ENCODE measurements at regions not wholly inside any gene's neighbourhood (a gene's known extent, or its start where the extent isn't known, plus 50 kb on each side); places are given as distances from the start of the nearest gene placed in this dataset.

GRCh38 chr3:13207975-13208705, 134.9 kb upstream of the IQSEC1 start:
- Histone ChIP-seq H3K36me3 (replicated peaks in 1 of 2; ENCODE audit: control insufficient read depth in 2 of 2, insufficient read depth in 2 of 2, low read length in 2 of 2) (no peaks in the 10 kb centered on the region), H3K14ac (ENCODE audit: low read length) (no peak overlapping the region), H4K8ac (ENCODE audit: low read depth, low read length) (no peak overlapping the region), H2BK120ac (ENCODE audit: low read depth, low read length) (peak overlapping the region; percentile 47), H3K27me3 (ENCODE audit: control insufficient read depth in 3 of 3, insufficient read depth in 3 of 3, low read depth in 1 of 3, low read length in 3 of 3) (peaks cover 0 to 8% (median 0%) of the 10 kb centered on the region in 3 experiments), H3K4me1 (ENCODE audit: control insufficient read depth in 2 of 2, insufficient read depth in 1 of 2, low read depth in 1 of 2, low read length in 2 of 2) (peaks cover 0 to 2% of the 10 kb centered on the region in 2 donors), H3K9me3 (replicated peaks in 1 of 2; ENCODE audit: control insufficient read depth in 2 of 2, insufficient read depth in 1 of 2, low read depth in 1 of 2, low read length in 2 of 2) (no peaks in the 10 kb centered on the region), H4K91ac (ENCODE audit: low read depth, low read length, poor library complexity) (no peak overlapping the region), H3K27ac (replicated peaks; ENCODE audit: low read length) (no peak overlapping the region), H3K4me3 (ENCODE audit: low read length in 2 of 2) (no peak overlapping the region), H2AK5ac (ENCODE audit: low read depth, low read length) (peak overlapping the region; percentile 84), H3K4me2 (ENCODE audit: insufficient read depth, low read length, poor library complexity, severe bottlenecking) (no peak overlapping the region), H2BK15ac (ENCODE audit: low read length) (no peak overlapping the region), H3K23ac (ENCODE audit: low read depth, low read length, poor library complexity) (no peak overlapping the region), H3K9ac (ENCODE audit: low read depth, low read length, poor library complexity) (no peak overlapping the region), H2BK5ac (ENCODE audit: low read length) (peak overlapping the region; percentile 66), H2BK12ac (ENCODE audit: low read length) (no peak overlapping the region), H3K18ac (ENCODE audit: low read length) (peak overlapping the region; percentile 87), H3K4ac (ENCODE audit: low read length) (no peak overlapping the region), H3K79me1 (ENCODE audit: low read depth, low read length) (no peaks in the 10 kb centered on the region), H2AFZ (ENCODE audit: low read length) (no peak overlapping the region)
- DNase-seq (ENCODE audit: low spot score): no peak
- WGBS, 2 donors (ENCODE audit: extremely low coverage in 2 of 2, insufficient read length in 2 of 2, insufficient replicate concordance in 1 of 2): no CpG with 5 or more reads among the region's 11 CpGs

- Histone ChIP-seq H3K18ac (ENCODE audit: low read length) (peak overlapping the region; percentile 70), H2BK12ac (ENCODE audit: low read length) (no peak overlapping the region), H3K27me3 (ENCODE audit: control insufficient read depth in 3 of 3, insufficient read depth in 3 of 3, low read depth in 1 of 3, low read length in 3 of 3) (peaks cover 0 to 10% (median 0%) of the 10 kb centered on the region in 3 experiments), H2AK5ac (ENCODE audit: low read depth, low read length) (peak overlapping the region; percentile 61), H3K27ac (replicated peaks; ENCODE audit: low read length) (no peak overlapping the region), H3K4ac (ENCODE audit: low read length) (peak overlapping the region; percentile 17), H3K23ac (ENCODE audit: low read depth, low read length, poor library complexity) (peak overlapping the region; percentile 80), H3K9ac (ENCODE audit: low read depth, low read length, poor library complexity) (no peak overlapping the region), H3K4me1 (ENCODE audit: control insufficient read depth in 2 of 2, insufficient read depth in 1 of 2, low read depth in 1 of 2, low read length in 2 of 2) (peaks cover 0 to 2% of the 10 kb centered on the region in 2 donors), H3K4me2 (ENCODE audit: insufficient read depth, low read length, poor library complexity, severe bottlenecking) (no peak overlapping the region), H2BK15ac (ENCODE audit: low read length) (no peak overlapping the region), H2BK5ac (ENCODE audit: low read length) (no peak overlapping the region), H3K14ac (ENCODE audit: low read length) (peak overlapping the region; percentile 82), H3K36me3 (replicated peaks in 1 of 2; ENCODE audit: control insufficient read depth in 2 of 2, insufficient read depth in 2 of 2, low read length in 2 of 2) (no peaks in the 10 kb centered on the region), H4K91ac (ENCODE audit: low read depth, low read length, poor library complexity) (no peak overlapping the region), H3K79me1 (ENCODE audit: low read depth, low read length) (no peaks in the 10 kb centered on the region), H3K4me3 (ENCODE audit: low read length in 2 of 2) (no peak overlapping the region), H2AFZ (ENCODE audit: low read length) (no peak overlapping the region), H3K9me3 (replicated peaks in 1 of 2; ENCODE audit: control insufficient read depth in 2 of 2, insufficient read depth in 1 of 2, low read depth in 1 of 2, low read length in 2 of 2) (no peaks in the 10 kb centered on the region), H2BK120ac (ENCODE audit: low read depth, low read length) (peak overlapping the region; percentile 47), H4K8ac (ENCODE audit: low read depth, low read length) (peak overlapping the region; percentile 43)
- no CpG with 5 or more reads among the region's 9 CpGs for WGBS, 2 donors (ENCODE audit: extremely low coverage in 2 of 2, insufficient read length in 2 of 2, insufficient replicate concordance in 1 of 2)
- DNase-seq (ENCODE audit: low spot score): no peak
Observed at GRCh38 chr3:13207578-13207922, 134.3 kb upstream of the IQSEC1 start.

DNA sequence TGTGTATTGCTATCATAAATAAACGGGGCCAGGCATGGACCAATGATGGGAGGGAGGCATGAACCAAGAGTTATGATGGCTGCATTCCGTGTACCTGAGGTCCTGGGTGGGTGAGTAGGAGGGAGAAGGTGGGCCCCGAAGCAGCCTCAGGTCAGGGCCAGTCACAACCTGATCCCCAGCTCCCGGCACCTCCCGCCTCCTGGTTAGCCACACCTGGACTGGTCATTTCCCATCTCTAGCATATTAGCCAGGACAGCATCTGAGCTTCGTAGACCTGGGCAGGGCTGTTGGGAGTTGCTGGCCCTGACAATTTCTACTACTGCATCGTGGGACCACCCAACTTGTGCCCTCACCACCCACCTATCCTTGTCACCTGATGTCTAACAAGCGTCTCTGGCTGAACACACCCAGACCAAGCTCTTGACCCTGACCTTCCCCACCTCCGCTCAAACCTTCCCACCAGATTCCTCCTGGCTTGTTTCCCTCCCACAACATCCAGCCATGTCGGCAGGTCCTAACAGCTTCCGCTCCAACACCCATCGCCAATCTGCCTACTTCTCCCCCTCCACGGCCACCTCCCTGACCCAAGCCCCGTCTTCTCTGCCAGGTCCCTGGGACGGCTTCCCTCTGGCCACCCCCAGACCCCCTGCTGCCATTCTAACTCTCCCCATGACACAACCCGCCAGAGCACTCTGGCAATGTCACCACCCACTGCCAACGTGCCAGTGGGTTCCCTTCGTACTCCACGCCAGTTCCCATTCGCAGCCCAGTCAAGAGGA, 133.8 kb upstream of the IQSEC1 start:
- Histone ChIP-seq H3K27me3 (ENCODE audit: control insufficient read depth in 3 of 3, insufficient read depth in 3 of 3, low read depth in 1 of 3, low read length in 3 of 3) (peaks cover 0 to 10% (median 0%) of the 10 kb centered on the region in 3 experiments), H3K9me3 (replicated peaks in 1 of 2; ENCODE audit: control insufficient read depth in 2 of 2, insufficient read depth in 1 of 2, low read depth in 1 of 2, low read length in 2 of 2) (no peaks in the 10 kb centered on the region), H2AK5ac (ENCODE audit: low read depth, low read length) (peak overlapping the region; percentile 61), H2BK120ac (ENCODE audit: low read depth, low read length) (no peak overlapping the region), H2AFZ (ENCODE audit: low read length) (no peak overlapping the region), H3K9ac (ENCODE audit: low read depth, low read length, poor library complexity) (peak overlapping the region; percentile 34), H3K14ac (ENCODE audit: low read length) (peak overlapping the region; percentile 31), H3K18ac (ENCODE audit: low read length) (peak overlapping the region; percentile 70), H3K27ac (replicated peaks; ENCODE audit: low read length) (no peak overlapping the region), H3K4ac (ENCODE audit: low read length) (no peak overlapping the region), H3K79me1 (ENCODE audit: low read depth, low read length) (no peaks in the 10 kb centered on the region), H4K91ac (ENCODE audit: low read depth, low read length, poor library complexity) (no peak overlapping the region), H4K8ac (ENCODE audit: low read depth, low read length) (no peak overlapping the region), H3K4me1 (ENCODE audit: control insufficient read depth in 2 of 2, insufficient read depth in 1 of 2, low read depth in 1 of 2, low read length in 2 of 2) (peaks cover 0 to 2% of the 10 kb centered on the region in 2 donors), H3K4me3 (ENCODE audit: low read length in 2 of 2) (no peak overlapping the region), H2BK5ac (ENCODE audit: low read length) (no peak overlapping the region), H3K23ac (ENCODE audit: low read depth, low read length, poor library complexity) (peak overlapping the region; percentile 80), H3K4me2 (ENCODE audit: insufficient read depth, low read length, poor library complexity, severe bottlenecking) (no peak overlapping the region), H2BK12ac (ENCODE audit: low read length) (peak overlapping the region; percentile 6), H2BK15ac (ENCODE audit: low read length) (no peak overlapping the region), H3K36me3 (replicated peaks in 1 of 2; ENCODE audit: control insufficient read depth in 2 of 2, insufficient read depth in 2 of 2, low read length in 2 of 2) (no peaks in the 10 kb centered on the region)
- no peak for DNase-seq (ENCODE audit: low spot score)
- no CpG with 5 or more reads among the region's 20 CpGs for WGBS, 2 donors (ENCODE audit: extremely low coverage in 2 of 2, insufficient read length in 2 of 2, insufficient replicate concordance in 1 of 2)

DNA sequence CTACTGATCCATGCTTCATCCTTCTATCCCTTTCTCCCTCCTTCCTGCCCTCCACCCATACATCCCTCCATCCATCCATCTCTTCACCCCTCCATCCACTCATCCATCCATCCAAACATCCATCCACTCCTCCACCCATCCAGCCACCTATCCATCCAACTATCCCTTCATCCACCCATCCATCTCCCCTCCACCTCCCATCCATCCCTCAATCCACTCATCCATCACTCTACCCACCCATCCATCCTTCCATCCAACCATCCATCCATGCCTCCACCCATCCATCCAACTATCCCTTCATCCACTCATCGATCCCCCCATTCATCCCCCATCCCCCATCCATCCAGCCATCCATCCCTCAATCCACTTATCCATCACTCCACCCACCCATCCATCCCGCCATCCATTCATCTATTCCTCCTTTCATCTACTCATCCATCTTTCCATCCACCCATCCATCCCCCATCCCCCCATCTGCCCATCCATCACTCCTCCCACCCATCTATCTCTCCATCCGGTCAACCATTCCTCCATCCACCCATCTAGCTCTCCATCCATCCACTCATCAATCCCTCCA, 132.4 kb upstream of the IQSEC1 start:
- no peak overlapping the region for H2BK120ac ChIP-seq (ENCODE audit: low read depth, low read length)
- H3K4ac ChIP-seq (ENCODE audit: low read length): no peak overlapping the region
- H4K8ac ChIP-seq (ENCODE audit: low read depth, low read length): no peak overlapping the region
- no peaks in the 10 kb centered on the region for H3K36me3 ChIP-seq (replicated peaks in 1 of 2; ENCODE audit: control insufficient read depth in 2 of 2, insufficient read depth in 2 of 2, low read length in 2 of 2)
- H3K4me3 ChIP-seq (ENCODE audit: low read length in 2 of 2): no peak overlapping the region
- no peak overlapping the region for H3K9ac ChIP-seq (ENCODE audit: low read depth, low read length, poor library complexity)
- peaks cover 0 to 2% of the 10 kb centered on the region in 2 donors for H3K4me1 ChIP-seq (ENCODE audit: control insufficient read depth in 2 of 2, insufficient read depth in 1 of 2, low read depth in 1 of 2, low read length in 2 of 2)
- no peak overlapping the region for H2AK5ac ChIP-seq (ENCODE audit: low read depth, low read length)
- H2BK5ac ChIP-seq (ENCODE audit: low read length): no peak overlapping the region
- 100% methylated on average over 1 to 2 of the region's 3 CpGs for WGBS, 2 donors (ENCODE audit: extremely low coverage in 2 of 2, insufficient read length in 2 of 2, insufficient replicate concordance in 1 of 2)
- no peak overlapping the region for H4K91ac ChIP-seq (ENCODE audit: low read depth, low read length, poor library complexity)
- no peaks in the 10 kb centered on the region for H3K9me3 ChIP-seq (replicated peaks in 1 of 2; ENCODE audit: control insufficient read depth in 2 of 2, insufficient read depth in 1 of 2, low read depth in 1 of 2, low read length in 2 of 2)
- peaks cover 0 to 10% (median 0%) of the 10 kb centered on the region in 3 experiments for H3K27me3 ChIP-seq (ENCODE audit: control insufficient read depth in 3 of 3, insufficient read depth in 3 of 3, low read depth in 1 of 3, low read length in 3 of 3)
- H3K14ac ChIP-seq (ENCODE audit: low read length): no peak overlapping the region
- no peak for DNase-seq (ENCODE audit: low spot score)
- no peak overlapping the region for H3K18ac ChIP-seq (ENCODE audit: low read length)
- H3K4me2 ChIP-seq (ENCODE audit: insufficient read depth, low read length, poor library complexity, severe bottlenecking): no peak overlapping the region
- no peaks in the 10 kb centered on the region for H3K79me1 ChIP-seq (ENCODE audit: low read depth, low read length)
- no peak overlapping the region for H2BK15ac ChIP-seq (ENCODE audit: low read length)
- H2BK12ac ChIP-seq (ENCODE audit: low read length): no peak overlapping the region
- H3K23ac ChIP-seq (ENCODE audit: low read depth, low read length, poor library complexity): no peak overlapping the region
- no peak overlapping the region for H2AFZ ChIP-seq (ENCODE audit: low read length)
- H3K27ac ChIP-seq (replicated peaks; ENCODE audit: low read length): no peak overlapping the region
